B cell (primary cell): ENCODE measurements at regions not wholly inside any gene's neighbourhood (a gene's known extent, or its start where the extent isn't known, plus 50 kb on each side); places are given as distances from the start of the nearest gene placed in this dataset.

Experiments
- ATAC-seq: fragments of 200-7000 bp; cut with Tn5 transposase; one replicate; pipeline ENCODE4 v1.10.0; 2021; ENCODE audit warnings: low read depth, mild to moderate bottlenecking, moderate number of reproducible peaks, moderate library complexity
- CTCF ChIA-PET: fragments of 350-600 bp; sonication (Branson Sonifier 250); formaldehyde crosslinking; loops from one replicate; lab custom pipeline; 2021; ENCODE audit warnings: antibody characterized with exemption, inconsistent platforms; lab: Charles Lee
- POLR2A ChIA-PET: fragments of 350-600 bp; sonication (Branson Sonifier 250); formaldehyde crosslinking; loops from one replicate; lab custom pipeline; 2021; ENCODE audit warnings: antibody characterized with exemption; lab: Charles Lee
- DNase-seq: peaks from one replicate; pipeline ENCODE4 v3.0.0; 2013
- H2AFZ ChIP-seq: 2 replicates; pipeline ENCODE4 v1.6.1; 2012; ENCODE audit warnings: mild to moderate bottlenecking, low read depth, low read length; ENCODE audit not compliant: insufficient read depth, poor library complexity, severe bottlenecking
- H3K27ac ChIP-seq, 2 donors: 1 replicate in 1 of 2; 2 replicates in 1 of 2; pipeline ENCODE4 v1.5.1; 2012 to 2013; ENCODE audit warnings: low read length in 2 of 2, mild to moderate bottlenecking in 2 of 2, moderate library complexity in 1 of 2
- H3K27me3 ChIP-seq, 4 experiments: fragments of 200-600 bp in 1 of 4; sonication (generic) in 1 of 4; replicated peaks in 1 of 4; 1 replicate in 2 of 4; 2 replicates in 2 of 4; pipeline versions ENCODE4 v1.6.1 to v1.7.0; 2013 to 2016; ENCODE audit warnings: low read length in 3 of 4, mild to moderate bottlenecking in 2 of 4, mixed read lengths in 1 of 4, moderate library complexity in 1 of 4; ENCODE audit not compliant: insufficient read depth in 4 of 4, control insufficient read depth in 3 of 4; ENCODE audit errors: control extremely low read depth in 1 of 4
- H3K36me3 ChIP-seq, 2 experiments: replicated peaks in 1 of 2; 1 replicate in 1 of 2; 2 replicates in 1 of 2; pipeline versions ENCODE4 v1.6.1 to v1.7.1; 2013; ENCODE audit warnings: low read length in 1 of 2; ENCODE audit not compliant: insufficient read depth in 2 of 2, control insufficient read depth in 1 of 2; ENCODE audit errors: control extremely low read depth in 1 of 2, extremely low read depth in 1 of 2
- H3K4me1 ChIP-seq, 2 donors: fragments of 200-600 bp in 1 of 2; sonication (generic) in 1 of 2; 1 replicate in 1 of 2; 2 replicates in 1 of 2; pipeline versions ENCODE4 v1.5.1 to v1.6.1; 2013 to 2017; ENCODE audit warnings: low read length in 2 of 2; ENCODE audit not compliant: control insufficient read depth in 2 of 2, insufficient read depth in 2 of 2
- H3K4me2 ChIP-seq: replicated peaks from 2 replicates; pipeline ENCODE3; 2012; ENCODE audit warnings: mild to moderate bottlenecking, low read depth, low read length; ENCODE audit not compliant: poor library complexity, severe bottlenecking
- H3K4me3 ChIP-seq, 5 experiments: fragments of 200-600 bp in 1 of 5; sonication (generic) in 1 of 5; 1 replicate in 3 of 5; 2 replicates in 2 of 5; pipeline versions ENCODE4 v1.5.1 to v1.7.0; 2011 to 2016; ENCODE audit warnings: low read length in 4 of 5, mild to moderate bottlenecking in 4 of 5, low read depth in 2 of 5, control low read depth in 1 of 5, moderate library complexity in 1 of 5; ENCODE audit not compliant: insufficient read depth in 1 of 5; ENCODE audit errors: control extremely low read depth in 1 of 5, extremely low read depth in 1 of 5
- H3K79me2 ChIP-seq: fragments of 200-600 bp; sonication (generic); one replicate; pipeline ENCODE4 v1.6.0; 2016; ENCODE audit warnings: low read length; ENCODE audit not compliant: control insufficient read depth, insufficient read depth
- H3K9ac ChIP-seq: fragments of 200-600 bp; sonication (generic); 2 replicates; pipeline ENCODE4 v1.6.1; 2017; ENCODE audit warnings: mild to moderate bottlenecking, low read length, moderate library complexity
- H3K9me3 ChIP-seq, 3 donors: one replicate each; pipeline versions ENCODE4 v1.6.1 to v1.7.1; 2013; ENCODE audit warnings: low read length in 2 of 3; ENCODE audit not compliant: control insufficient read depth in 2 of 3, insufficient read depth in 1 of 3; ENCODE audit errors: control extremely low read depth in 1 of 3
- H4K20me1 ChIP-seq: 2 replicates; pipeline ENCODE4 v1.6.0; 2012; ENCODE audit warnings: mild to moderate bottlenecking, low read length; ENCODE audit not compliant: insufficient read depth, control insufficient read depth, poor library complexity, severe bottlenecking
- H3K27ac Mint-ChIP-seq: one replicate; pipeline ENCODE4 v1.8.0; 2021; ENCODE audit warnings: mixed read lengths
- H3K27me3 Mint-ChIP-seq: one replicate; pipeline ENCODE4 v1.8.0; 2021; ENCODE audit warnings: mixed read lengths
- H3K4me1 Mint-ChIP-seq: one replicate; pipeline ENCODE4 v1.8.0; 2021; ENCODE audit warnings: mixed read lengths
- H3K4me3 Mint-ChIP-seq: one replicate; pipeline ENCODE4 v1.8.0; 2021; ENCODE audit warnings: mixed read lengths
- H3K9me3 Mint-ChIP-seq: one replicate; pipeline ENCODE4 v1.8.0; 2022; ENCODE audit warnings: mixed read lengths; ENCODE audit not compliant: insufficient read depth
- CTCF ChIP-seq: fragments of 200-600 bp; IDR thresholded peaks from one replicate; pipeline ENCODE4 v1.8.0; 2022; ENCODE audit warnings: antibody characterized with exemption, mild to moderate bottlenecking
- EZH2 ChIP-seq: IDR thresholded peaks from 2 replicates; pipeline ENCODE4 v1.6.1; 2012; ENCODE audit warnings: borderline replicate concordance, low read depth, mild to moderate bottlenecking, moderate library complexity, low read length; ENCODE audit not compliant: insufficient read depth, poor library complexity, severe bottlenecking
- WGBS: methylation state at CpG from one replicate; pipeline ENCODE4 v1.1.5; 2013; ENCODE audit warnings: missing lambda C conversion rate; ENCODE audit not compliant: insufficient coverage; 5-methylcytosine and 5-hydroxymethylcytosine counted together
- intact Hi-C: fragments of 100-400 bp; cut with micrococcal nuclease; formaldehyde crosslinking; loops from one replicate; pipeline ENCODE4 v1.10.0; 2022

GRCh38 chr2:419687-420317 is 131.9 kb upstream of the ALKAL2 start:
- no peak overlapping the region for H3K4me3 Mint-ChIP-seq
- Histone ChIP-seq H2AFZ (no peak overlapping the region), H3K36me3 (no peaks in the 10 kb centered on the region), H3K79me2 (no peaks in the 10 kb centered on the region), H3K27me3 (no peaks in the 10 kb centered on the region), H3K9me3 (peaks cover 0 to 1% (median 0%) of the 10 kb centered on the region in 3 donors), H3K4me2 (no peak overlapping the region), H4K20me1 (no peaks in the 10 kb centered on the region), H3K9ac (no peak overlapping the region), H3K27ac (no peak overlapping the region), H3K4me3 (no peak overlapping the region), H3K4me1 (no peaks in the 10 kb centered on the region)
- H3K4me1 Mint-ChIP-seq: peaks cover 4% of the 10 kb centered on the region
- intact Hi-C loops: no loop called here
- no peaks in the 10 kb centered on the region for H3K9me3 Mint-ChIP-seq
- ChIA-PET CTCF (no interaction called here), POLR2A (no interaction called here)
- no peak overlapping the region for H3K27ac Mint-ChIP-seq
- no peak for DNase-seq
- WGBS: 100% methylated on average over 1 of the region's 28 CpGs
- H3K27me3 Mint-ChIP-seq: peaks cover 15% of the 10 kb centered on the region
- no peak for TF ChIP-seq EZH2
- TF ChIP-seq CTCF: no peak
- no peak for ATAC-seq

- CTCF ChIA-PET: interaction anchor here (0.9 kb wide), 1 partner anchor 219 kb away, joined by 3 read pairs; no protein-coding TSS in a partner anchor
Observed at GRCh38 chr2:417662-418061, 129.8 kb upstream of the ALKAL2 start.

More at GRCh38 chr2:417662-418061, 129.8 kb upstream of the ALKAL2 start:
- H3K4me2 ChIP-seq: no peak overlapping the region
- H3K9me3 Mint-ChIP-seq: no peaks in the 10 kb centered on the region
- DNase-seq: no peak
- no peaks in the 10 kb centered on the region for H4K20me1 ChIP-seq
- H2AFZ ChIP-seq: no peak overlapping the region
- TF ChIP-seq EZH2 (no peak), CTCF (no peak)
- H3K27ac Mint-ChIP-seq: no peak overlapping the region
- WGBS: 78% methylated on average over 4 of the region's 5 CpGs
- H3K4me1 Mint-ChIP-seq: no peaks in the 10 kb centered on the region
- H3K9ac ChIP-seq: no peak overlapping the region
- H3K4me1 ChIP-seq: no peaks in the 10 kb centered on the region
- H3K36me3 ChIP-seq: no peaks in the 10 kb centered on the region
- intact Hi-C loops: no loop called here
- peaks cover 0 to 1% (median 0%) of the 10 kb centered on the region in 3 donors for H3K9me3 ChIP-seq
- H3K4me3 ChIP-seq: no peak overlapping the region
- H3K4me3 Mint-ChIP-seq: no peak overlapping the region
- no peak for ATAC-seq
- POLR2A ChIA-PET: no interaction called here
- peaks cover 22% of the 10 kb centered on the region for H3K27me3 Mint-ChIP-seq
- H3K27me3 ChIP-seq: no peaks in the 10 kb centered on the region
- H3K27ac ChIP-seq: no peak overlapping the region
- no peaks in the 10 kb centered on the region for H3K79me2 ChIP-seq
